OCI-M1 (cell line): ENCODE measurements at regions not wholly inside any gene's neighbourhood (a gene's known extent, or its start where the extent isn't known, plus 50 kb on each side); places are given as distances from the start of the nearest gene placed in this dataset.

Experiments
- DNase-seq: peaks from one replicate; lab custom pipeline; 2025; lab: John Stamatoyannopoulos, UW

DNA sequence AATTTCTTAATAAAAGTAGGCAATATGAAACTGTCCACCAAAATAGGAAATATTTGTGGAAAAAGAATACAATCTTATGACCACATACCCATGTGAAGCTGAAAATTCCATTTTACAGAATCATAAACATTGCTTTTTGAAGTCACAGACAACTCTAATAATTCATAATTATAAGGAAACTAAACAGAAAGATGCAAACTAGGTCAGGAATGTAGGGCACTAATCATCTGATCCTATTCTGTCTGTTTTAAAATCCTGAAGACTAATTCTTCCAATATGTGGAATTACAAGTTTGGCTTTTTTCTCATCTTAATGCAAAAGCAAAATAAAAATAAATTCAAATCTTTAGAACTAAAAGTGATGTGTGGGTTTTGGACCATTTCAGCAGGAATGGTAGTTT, 528.6 kb downstream of the LTN1 start:
- DNase-seq, result no peak

DNA sequence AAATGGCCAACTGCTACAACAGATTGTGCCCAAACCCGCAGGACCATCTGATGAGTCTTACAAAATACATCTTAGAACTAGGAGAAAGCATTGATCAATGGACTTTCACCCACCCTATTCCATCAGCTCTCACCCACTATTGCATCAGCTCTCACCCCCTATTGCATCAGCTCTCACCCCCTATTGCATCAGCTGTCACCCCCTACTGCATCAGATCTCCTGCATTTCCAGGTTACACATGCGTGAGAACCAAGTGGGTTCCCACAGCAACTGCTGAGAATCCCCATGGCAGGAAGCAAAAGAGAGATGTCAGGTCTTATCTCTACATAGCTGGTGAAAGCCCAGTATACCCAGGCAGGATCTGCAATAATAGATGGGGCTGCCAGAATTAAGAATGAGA, 533.5 kb downstream of the LTN1 start:
- DNase-seq, result peak; percentile 79

- peak; percentile 55 for DNase-seq
Observed at GRCh38 chr21:28458446-28458845, 534.2 kb downstream of the LTN1 start.

- DNase-seq, result peak; percentile 47
Observed at GRCh38 chr21:28455253-28455600, 537.5 kb downstream of the LTN1 start.

- DNase-seq, result peak; percentile 47
Observed at GRCh38 chr21:28454564-28455252, 538.0 kb downstream of the LTN1 start.

DNA sequence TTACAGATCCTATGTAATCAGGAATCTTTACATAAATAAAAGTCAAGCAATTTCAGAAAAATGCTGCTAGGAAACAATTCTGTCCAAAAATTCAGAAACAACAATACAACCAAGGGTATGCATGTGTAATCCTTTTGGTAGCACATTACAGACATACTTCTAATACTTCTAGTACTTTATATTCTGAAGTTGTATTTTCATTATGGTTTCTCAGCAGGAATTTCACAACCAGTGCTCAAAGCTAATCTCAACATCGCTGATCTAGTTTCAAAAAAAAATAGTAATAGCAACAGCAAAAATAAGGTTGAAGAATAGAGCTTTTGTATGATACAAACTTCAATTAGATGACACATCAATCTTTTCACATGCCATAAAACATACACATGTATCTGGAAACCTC, 545.2 kb downstream of the LTN1 start:
- DNase-seq, result no peak

DNA sequence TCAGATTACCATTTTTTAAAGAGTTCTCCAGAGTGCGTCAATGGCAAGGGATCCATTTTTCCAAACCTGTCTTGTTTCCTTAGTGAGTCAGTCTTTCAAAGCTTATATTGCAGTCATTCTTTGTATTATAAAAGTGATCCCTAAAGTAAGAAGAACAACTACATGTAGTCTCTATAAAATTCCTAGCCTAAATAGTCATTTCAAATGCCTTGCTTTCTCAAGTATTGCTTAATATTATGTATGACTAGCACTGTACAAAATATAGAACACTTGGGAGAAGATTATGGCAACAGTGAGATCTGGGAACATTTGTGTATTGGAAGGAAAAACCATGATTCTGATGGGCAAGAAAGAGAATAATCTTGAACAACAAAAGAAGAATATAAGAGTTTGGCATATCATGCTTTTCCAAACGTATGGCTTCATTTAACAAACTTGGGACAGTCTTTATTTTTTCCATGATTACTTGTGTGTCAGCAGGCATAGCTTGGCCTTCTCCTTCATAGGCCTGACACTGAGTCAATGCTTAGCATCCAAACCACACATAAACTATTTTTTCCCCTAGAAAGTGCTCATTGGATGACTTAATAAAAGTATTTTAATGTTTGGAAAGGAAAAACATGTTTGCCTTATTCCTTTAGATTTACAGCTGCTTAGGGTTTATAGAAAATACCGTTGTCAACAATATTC, 547.4 kb downstream of the LTN1 start:
- DNase-seq, result no peak

DNA sequence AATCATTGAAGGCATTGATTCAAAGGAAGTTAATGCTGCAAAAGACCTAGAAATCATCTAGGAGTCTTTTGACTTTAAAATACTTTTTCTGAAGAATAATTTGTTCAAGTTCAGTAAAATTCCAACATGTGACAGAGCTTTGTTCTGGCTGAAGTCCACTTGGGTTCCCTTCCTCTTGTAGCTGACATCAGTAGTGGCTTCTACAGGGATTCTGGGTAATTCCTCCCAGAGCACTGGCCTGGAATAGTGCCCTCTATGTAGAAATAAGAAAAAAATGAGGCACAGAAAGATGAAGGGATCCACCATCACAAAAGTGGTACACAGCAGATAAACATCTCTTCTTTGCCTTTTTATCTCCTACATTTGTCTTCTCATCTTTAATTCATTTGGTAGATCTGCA, 548.1 kb downstream of the LTN1 start:
- DNase-seq, result no peak

DNA sequence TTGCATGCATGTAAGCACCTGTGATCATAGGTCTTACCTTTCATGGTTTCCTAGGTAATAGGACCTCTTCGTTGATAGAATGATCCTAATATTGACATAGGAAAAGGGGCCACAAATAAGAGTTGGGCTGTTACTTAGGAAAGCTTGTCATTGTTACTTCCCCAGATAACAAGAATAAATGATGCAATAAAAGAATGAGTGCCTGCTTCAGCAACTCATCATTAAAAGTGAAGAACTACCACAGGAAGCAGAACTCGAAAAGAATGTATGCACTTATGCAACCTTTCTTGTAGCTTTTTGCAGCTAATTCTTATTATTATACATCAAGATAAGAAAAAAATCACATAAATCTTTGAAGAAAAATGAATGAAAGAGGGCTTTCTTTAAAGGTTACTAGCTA, 548.6 kb downstream of the LTN1 start:
- DNase-seq, result peak; percentile 14

DNA sequence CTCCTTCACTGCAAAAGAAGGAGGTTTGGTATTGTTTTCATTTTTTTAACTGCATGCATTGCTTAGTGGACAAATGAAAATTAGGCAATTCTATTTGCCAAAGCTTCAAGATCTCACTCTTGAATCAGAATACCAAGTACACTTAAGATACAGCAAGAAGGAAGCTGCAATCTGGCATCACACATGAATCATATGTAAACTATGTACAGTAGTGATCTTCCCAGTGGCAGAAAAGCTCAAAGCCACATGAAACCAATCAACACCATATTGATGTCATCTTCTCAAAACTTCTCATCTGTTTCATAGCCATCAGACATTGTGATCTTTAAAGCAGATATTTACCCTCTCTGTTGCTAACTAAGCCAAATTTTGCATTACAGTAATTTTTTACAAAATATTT, 550.1 kb downstream of the LTN1 start:
- DNase-seq, result no peak

DNA sequence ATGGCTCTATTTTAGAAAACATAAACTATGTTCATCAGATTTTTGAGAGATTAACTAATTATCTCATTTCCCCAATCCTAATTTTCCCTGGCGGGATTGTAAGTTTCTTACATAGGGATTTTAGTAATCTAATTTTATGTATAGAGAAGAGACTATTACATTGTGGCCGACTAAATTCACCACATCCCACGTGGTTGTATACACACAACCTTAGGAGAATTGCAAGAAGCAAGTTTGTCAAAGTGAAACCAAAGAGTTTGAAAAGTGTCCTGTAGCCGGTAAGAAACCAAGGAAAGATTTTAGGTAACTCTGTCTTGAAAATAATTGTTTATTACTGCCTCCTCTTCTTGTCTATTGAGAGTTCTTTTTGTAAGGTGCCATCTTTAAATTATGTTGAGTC, 550.6 kb downstream of the LTN1 start:
- no peak for DNase-seq

DNA sequence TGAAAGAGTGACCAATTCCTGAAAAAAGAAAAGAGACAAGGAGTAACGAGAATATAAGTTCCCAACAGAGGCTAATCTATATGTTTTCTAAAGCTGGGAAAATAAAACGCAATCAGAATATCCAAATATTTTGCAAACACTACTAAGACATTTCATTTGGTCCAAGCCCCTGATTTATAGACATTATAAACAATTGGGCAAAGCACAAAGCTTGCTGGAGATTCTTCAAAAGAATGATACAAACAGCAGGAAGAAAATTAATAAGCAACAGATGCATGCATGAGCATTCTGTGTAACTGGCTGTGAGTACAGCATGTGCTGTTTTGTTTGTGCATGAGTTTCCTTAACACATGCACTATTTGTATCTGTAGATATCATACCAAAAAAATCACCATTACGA, 552.9 kb downstream of the LTN1 start:
- no peak for DNase-seq

- no peak for DNase-seq
Observed at GRCh38 chr21:28439251-28439650, 553.4 kb downstream of the LTN1 start.

DNA sequence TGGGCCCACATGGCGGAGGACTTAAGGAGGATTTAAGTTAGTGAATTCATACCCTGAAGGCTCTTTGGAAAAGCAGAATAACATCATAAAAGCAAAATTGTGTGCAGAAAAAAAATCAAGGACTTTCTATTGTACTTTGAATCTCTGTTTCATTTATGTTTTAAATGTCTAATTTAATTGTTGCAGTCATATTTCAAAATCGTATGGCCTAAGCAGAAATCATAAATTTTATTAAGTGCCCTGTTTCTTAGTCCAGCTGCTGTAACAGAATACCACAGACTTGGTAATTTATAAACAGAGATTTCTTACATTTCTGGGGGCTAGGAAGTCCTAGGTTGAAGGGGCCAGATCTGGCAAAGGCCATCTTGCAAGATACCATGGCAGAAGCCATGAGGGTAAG, 555.6 kb downstream of the LTN1 start:
- no peak for DNase-seq

GRCh38 chr21:28436286-28436932, 556.3 kb downstream of the LTN1 start:
- no peak for DNase-seq

- DNase-seq, result no peak
Observed at GRCh38 chr21:28431527-28432200, 561.0 kb downstream of the LTN1 start.

GRCh38 chr21:28431022-28431421, 561.7 kb downstream of the LTN1 start:
- no peak for DNase-seq

DNA sequence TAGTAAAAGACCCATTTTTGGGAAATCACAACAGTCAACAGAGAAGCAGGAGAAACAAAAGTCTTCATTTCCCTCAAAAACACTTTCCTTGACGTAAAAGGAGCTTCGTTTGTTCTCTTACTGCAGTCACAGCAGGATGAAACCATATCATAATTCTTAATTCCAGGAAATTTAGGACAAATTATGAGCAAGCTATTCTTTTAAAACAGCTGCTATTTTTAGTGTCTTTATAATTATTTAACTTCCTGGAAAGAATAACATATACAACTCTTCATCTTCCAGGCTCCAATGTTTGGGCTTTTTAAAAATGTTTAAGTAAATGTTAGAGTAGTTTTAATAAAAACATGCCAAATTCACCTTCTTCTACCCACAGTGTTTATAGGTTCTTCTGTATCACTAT, 563.5 kb downstream of the LTN1 start:
- DNase-seq, result no peak

DNA sequence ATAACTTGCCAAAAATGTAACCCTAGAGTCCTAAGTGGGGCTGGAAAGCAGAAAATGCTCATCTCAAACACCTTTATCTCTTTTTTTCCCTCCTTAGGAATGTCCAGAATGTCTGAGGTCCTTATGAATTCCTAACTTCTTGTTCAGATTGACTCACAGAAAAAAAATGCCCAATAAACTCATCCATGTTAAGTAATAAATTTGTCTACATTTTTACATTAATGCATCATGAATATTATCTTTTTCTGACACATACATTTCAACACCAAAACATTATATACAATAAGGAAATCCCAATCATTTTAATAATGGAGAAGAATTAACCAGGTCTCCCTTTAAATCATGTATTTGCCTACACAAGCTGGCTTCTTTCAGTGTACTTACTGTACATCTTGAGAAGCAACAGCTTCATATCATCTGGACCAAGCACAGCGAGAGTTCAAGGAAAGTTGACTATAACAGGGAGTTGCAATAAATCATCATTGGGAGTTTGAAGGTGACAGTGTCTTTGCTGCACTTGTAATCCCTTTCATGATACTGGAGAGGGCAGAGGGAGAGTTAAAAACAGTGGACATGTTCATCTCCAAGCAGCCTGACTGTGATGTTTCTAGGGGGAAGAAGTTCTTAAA, 565.2 kb downstream of the LTN1 start:
- DNase-seq, result no peak

- DNase-seq, result no peak
Observed at GRCh38 chr21:28426545-28426944, 566.1 kb downstream of the LTN1 start.

DNA sequence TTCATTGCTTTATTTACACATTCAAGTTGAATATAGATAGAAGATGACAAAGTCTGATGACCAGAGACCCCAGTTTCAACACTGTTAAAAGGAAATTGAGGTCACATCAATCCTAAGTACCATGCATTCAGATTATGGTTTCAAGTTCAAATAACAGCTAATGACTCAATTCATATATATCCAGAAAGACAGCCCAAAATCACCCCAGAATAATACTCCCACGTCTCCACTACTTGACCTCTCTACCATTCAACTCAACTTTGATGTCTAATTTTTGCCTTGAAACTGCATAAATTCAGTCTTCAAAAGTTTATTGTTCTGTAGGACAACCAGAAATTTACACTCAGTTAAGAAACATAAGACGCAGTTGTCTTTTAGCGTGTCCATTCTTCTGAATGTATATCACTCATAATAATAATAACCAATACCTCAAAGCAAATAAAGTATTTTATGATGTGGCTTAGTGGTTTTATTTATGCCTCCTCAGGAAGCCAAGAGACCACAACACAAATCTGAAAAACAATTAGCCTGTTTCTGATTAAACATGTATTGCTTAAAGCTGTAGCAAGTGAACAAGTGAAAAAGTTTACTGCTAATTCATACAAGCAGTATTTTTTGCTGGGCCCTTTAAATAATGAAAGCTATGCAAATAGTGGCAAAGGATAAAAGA, 569.0 kb downstream of the LTN1 start:
- DNase-seq, result no peak
